Naive B cell (primary cell): ENCODE measurements at regions not wholly inside any gene's neighbourhood (a gene's known extent, or its start where the extent isn't known, plus 50 kb on each side); places are given as distances from the start of the nearest gene placed in this dataset.

Experiments
- ATAC-seq, 2 donors: fragments of 150-1000 bp; cut with Tn5 transposase; 2 replicates each; pipeline ENCODE4 v1.10.0; 2021; ENCODE audit warnings: low read depth in 2 of 2, mild to moderate bottlenecking in 2 of 2, moderate library complexity in 2 of 2
- DNase-seq: peaks from one replicate; pipeline ENCODE4 v3.0.0; 2022
- H3K27ac Mint-ChIP-seq, 6 donors: one replicate each; pipeline ENCODE4 v1.8.0; 2020 to 2022; ENCODE audit warnings: mild to moderate bottlenecking in 6 of 6, mixed read lengths in 6 of 6, moderate library complexity in 5 of 6, inconsistent platforms in 2 of 6
- H3K27me3 Mint-ChIP-seq, 3 donors: one replicate each; pipeline ENCODE4 v1.8.0; 2021 to 2022; ENCODE audit warnings: mixed read lengths in 3 of 3, mild to moderate bottlenecking in 1 of 3
- H3K36me3 Mint-ChIP-seq, 2 donors: one replicate each; pipeline ENCODE4 v1.8.0; 2020 to 2022; ENCODE audit warnings: mixed read lengths in 2 of 2, inconsistent platforms in 1 of 2, mild to moderate bottlenecking in 1 of 2
- H3K4me1 Mint-ChIP-seq, 3 donors: one replicate each; pipeline ENCODE4 v1.8.0; 2020 to 2022; ENCODE audit warnings: mixed read lengths in 3 of 3, inconsistent platforms in 1 of 3, mild to moderate bottlenecking in 1 of 3, moderate library complexity in 1 of 3
- H3K4me3 Mint-ChIP-seq, 8 donors: one replicate each; pipeline ENCODE4 v1.8.0; 2020 to 2022; ENCODE audit warnings: mild to moderate bottlenecking in 8 of 8, mixed read lengths in 8 of 8, moderate library complexity in 8 of 8, inconsistent platforms in 2 of 8
- H3K9me3 Mint-ChIP-seq, 7 donors: one replicate each; pipeline ENCODE4 v1.8.0; 2020 to 2022; ENCODE audit warnings: mixed read lengths in 7 of 7, mild to moderate bottlenecking in 5 of 7, inconsistent platforms in 2 of 7, moderate library complexity in 1 of 7

- Mint-ChIP-seq H3K36me3 (no peaks in the 10 kb centered on the region), H3K27me3 (peaks cover 0 to 4% (median 1%) of the 10 kb centered on the region in 3 donors), H3K4me1 (no peaks in the 10 kb centered on the region), H3K27ac (no peak overlapping the region), H3K4me3 (no peak overlapping the region), H3K9me3 (peaks cover 0 to 6% (median 0%) of the 10 kb centered on the region in 7 donors)
- no peak for DNase-seq
- no peak for ATAC-seq
These were observed 124.5 kb upstream of the MAF start for GRCh38 chr16:79725051-79725450.

GRCh38 chr16:79723583-79724168 is 123.1 kb upstream of the MAF start:
- H3K4me3 Mint-ChIP-seq = no peak overlapping the region
- H3K4me1 Mint-ChIP-seq = no peaks in the 10 kb centered on the region
- peaks cover 0 to 6% (median 0%) of the 10 kb centered on the region in 7 donors for H3K9me3 Mint-ChIP-seq
- ATAC-seq (no peak), DNase-seq (no peak)
- no peak overlapping the region for H3K27ac Mint-ChIP-seq
- no peaks in the 10 kb centered on the region for H3K36me3 Mint-ChIP-seq
- H3K27me3 Mint-ChIP-seq = peaks cover 0 to 7% (median 4%) of the 10 kb centered on the region in 3 donors

GRCh38 chr16:79721270-79721669 is 120.7 kb upstream of the MAF start:
- DNase-seq (no peak), ATAC-seq (no peak)
- Mint-ChIP-seq H3K4me3 (no peak overlapping the region), H3K9me3 (peaks cover 0 to 6% (median 0%) of the 10 kb centered on the region in 7 donors), H3K36me3 (no peaks in the 10 kb centered on the region), H3K27ac (no peak overlapping the region), H3K27me3 (peaks cover 0 to 11% (median 7%) of the 10 kb centered on the region in 3 donors), H3K4me1 (no peaks in the 10 kb centered on the region)

- Mint-ChIP-seq H3K4me3 (no peak overlapping the region), H3K27me3 (peaks cover 7 to 16% (median 7%) of the 10 kb centered on the region in 3 donors), H3K27ac (no peak overlapping the region), H3K36me3 (no peaks in the 10 kb centered on the region), H3K4me1 (no peaks in the 10 kb centered on the region), H3K9me3 (peaks cover 0 to 6% (median 0%) of the 10 kb centered on the region in 7 donors)
- DNase-seq (no peak), ATAC-seq (no peak)
These were observed 117.0 kb upstream of the MAF start for GRCh38 chr16:79717333-79718137.

GRCh38 chr16:79716645-79717332 is 116.3 kb upstream of the MAF start:
- Mint-ChIP-seq H3K4me3 (no peak overlapping the region), H3K27me3 (peaks cover 7 to 16% (median 7%) of the 10 kb centered on the region in 3 donors), H3K36me3 (no peaks in the 10 kb centered on the region), H3K4me1 (no peaks in the 10 kb centered on the region), H3K27ac (no peak overlapping the region), H3K9me3 (no peaks in the 10 kb centered on the region)
- DNase-seq = no peak
- ATAC-seq = no peak

- DNase-seq = no peak
- Mint-ChIP-seq H3K4me3 (no peak overlapping the region), H3K36me3 (no peaks in the 10 kb centered on the region), H3K9me3 (no peaks in the 10 kb centered on the region), H3K27me3 (peaks cover 7 to 11% (median 7%) of the 10 kb centered on the region in 3 donors), H3K4me1 (no peaks in the 10 kb centered on the region), H3K27ac (no peak overlapping the region)
- no peak for ATAC-seq
These were observed 114.5 kb upstream of the MAF start for GRCh38 chr16:79715061-79715460.

GRCh38 chr16:79714440-79714839 is 113.9 kb upstream of the MAF start:
- Mint-ChIP-seq H3K9me3 (no peaks in the 10 kb centered on the region), H3K4me1 (no peaks in the 10 kb centered on the region)

GRCh38 chr16:79713609-79714309 is 113.2 kb upstream of the MAF start:
- Mint-ChIP-seq H3K27ac (no peak overlapping the region), H3K4me1 (no peaks in the 10 kb centered on the region), H3K9me3 (no peaks in the 10 kb centered on the region), H3K4me3 (no peak overlapping the region), H3K36me3 (no peaks in the 10 kb centered on the region), H3K27me3 (peaks cover under 1 to 11% (median 7%) of the 10 kb centered on the region in 3 donors)
- no peak for DNase-seq
- no peak for ATAC-seq

More at GRCh38 chr16:79714440-79714839, 113.9 kb upstream of the MAF start:
- DNase-seq (no peak), ATAC-seq (no peak)
- no peak overlapping the region for H3K27ac Mint-ChIP-seq
- no peaks in the 10 kb centered on the region for H3K36me3 Mint-ChIP-seq
- peaks cover 7 to 11% (median 7%) of the 10 kb centered on the region in 3 donors for H3K27me3 Mint-ChIP-seq
- no peak overlapping the region for H3K4me3 Mint-ChIP-seq

GRCh38 chr16:79712276-79712675 is 111.7 kb upstream of the MAF start:
- Mint-ChIP-seq H3K4me3 (no peak overlapping the region), H3K36me3 (no peaks in the 10 kb centered on the region), H3K27me3 (peaks cover 0 to 11% (median 7%) of the 10 kb centered on the region in 3 donors), H3K9me3 (no peaks in the 10 kb centered on the region), H3K27ac (no peak overlapping the region), H3K4me1 (no peaks in the 10 kb centered on the region)
- DNase-seq (no peak), ATAC-seq (no peak)

- Mint-ChIP-seq H3K27ac (no peak overlapping the region), H3K4me1 (no peaks in the 10 kb centered on the region), H3K4me3 (peak overlapping the region in 1 of 8 donors; percentile 32), H3K36me3 (no peaks in the 10 kb centered on the region), H3K9me3 (peaks cover 0 to 3% (median 0%) of the 10 kb centered on the region in 7 donors), H3K27me3 (no peaks in the 10 kb centered on the region)
- ATAC-seq (no peak), DNase-seq (no peak)
These were observed 107.3 kb upstream of the MAF start for GRCh38 chr16:79707876-79708275.

- peak overlapping the region in 1 of 8 donors; percentile 10 for H3K4me3 Mint-ChIP-seq
- DNase-seq = no peak
- peaks cover 0 to 8% (median 2%) of the 10 kb centered on the region in 7 donors for H3K9me3 Mint-ChIP-seq
- H3K36me3 Mint-ChIP-seq = no peaks in the 10 kb centered on the region
- H3K27me3 Mint-ChIP-seq = peaks cover 0 to 6% (median 0%) of the 10 kb centered on the region in 3 donors
- no peak for ATAC-seq
- H3K27ac Mint-ChIP-seq = no peak overlapping the region
- H3K4me1 Mint-ChIP-seq = no peaks in the 10 kb centered on the region
These were observed 102.5 kb upstream of the MAF start for GRCh38 chr16:79703066-79703465.

- Mint-ChIP-seq H3K27me3 (peaks cover 0 to 6% (median 0%) of the 10 kb centered on the region in 3 donors), H3K4me1 (no peaks in the 10 kb centered on the region), H3K36me3 (no peaks in the 10 kb centered on the region), H3K9me3 (peaks cover 0 to 19% (median 9%) of the 10 kb centered on the region in 7 donors), H3K4me3 (no peak overlapping the region), H3K27ac (no peak overlapping the region)
- ATAC-seq (no peak), DNase-seq (no peak)
These were observed 97.8 kb upstream of the MAF start for GRCh38 chr16:79698341-79698753.

GRCh38 chr16:79697562-79698112 is 97.1 kb upstream of the MAF start:
- H3K4me3 Mint-ChIP-seq = no peak overlapping the region
- H3K27ac Mint-ChIP-seq = no peak overlapping the region
- peaks cover 0 to 20% (median 12%) of the 10 kb centered on the region in 7 donors for H3K9me3 Mint-ChIP-seq
- DNase-seq (no peak), ATAC-seq (no peak)
- no peaks in the 10 kb centered on the region for H3K36me3 Mint-ChIP-seq
- H3K27me3 Mint-ChIP-seq = peaks cover 0 to 6% (median 0%) of the 10 kb centered on the region in 3 donors
- H3K4me1 Mint-ChIP-seq = no peaks in the 10 kb centered on the region
